A673 (cell line): ENCODE measurements at regions not wholly inside any gene's neighbourhood (a gene's known extent, or its start where the extent isn't known, plus 50 kb on each side); places are given as distances from the start of the nearest gene placed in this dataset.

Source experiments
- BruUV-seq: library from RNA; stranded (reverse); fragments of 400-500 nt; replicated peaks from 2 replicates; lab custom pipeline; 2021; lab: Mats Ljungman, UMichigan
- CTCF ChIA-PET: fragments of 300-600 bp; sonication (Branson Sonifier 250); formaldehyde crosslinking; loops from one replicate; lab custom pipeline; 2022; ENCODE audit warnings: antibody characterized with exemption; lab: Charles Lee
- POLR2A ChIA-PET: fragments of 300-600 bp; sonication (Branson Sonifier 250); formaldehyde crosslinking; loops from one replicate; lab custom pipeline; 2022; ENCODE audit warnings: antibody characterized with exemption; ENCODE audit not compliant: low non-redundant PET; lab: Charles Lee
- DNase-seq: peaks from one replicate; pipeline ENCODE4 v3.0.0-alpha.2; 2015; ENCODE audit warnings: low spot score
- H3K27ac ChIP-seq: fragments of 200-600 bp; sonication (generic); 2 replicates; pipeline ENCODE4 v1.5.1; 2016; ENCODE audit warnings: mixed run types, low read depth, mild to moderate bottlenecking, mixed read lengths, antibody characterized with exemption, low read length; ENCODE audit not compliant: poor library complexity, severe bottlenecking
- H3K27me3 ChIP-seq: fragments of 200-600 bp; sonication (generic); replicated peaks from 2 replicates; pipeline ENCODE4 v1.6.1; 2017; ENCODE audit warnings: mixed run types, low read depth, mild to moderate bottlenecking, mixed read lengths, antibody characterized with exemption, low read length; ENCODE audit not compliant: insufficient read depth, poor library complexity
- H3K36me3 ChIP-seq: fragments of 200-600 bp; sonication (generic); 2 replicates; pipeline ENCODE4 v1.6.1; 2016; ENCODE audit warnings: mixed run types, mild to moderate bottlenecking, mixed read lengths, antibody characterized with exemption, low read length; ENCODE audit not compliant: insufficient read depth, poor library complexity, severe bottlenecking
- H3K4me1 ChIP-seq: fragments of 200-600 bp; sonication (generic); 2 replicates; pipeline ENCODE4 v1.6.1; 2017; ENCODE audit warnings: mixed run types, mild to moderate bottlenecking, mixed read lengths, antibody characterized with exemption, low read length; ENCODE audit not compliant: insufficient read depth, poor library complexity, severe bottlenecking
- H3K4me3 ChIP-seq: fragments of 200-600 bp; sonication (generic); 2 replicates; pipeline ENCODE4 v1.5.1; 2016; ENCODE audit warnings: low read depth, mixed run types, mild to moderate bottlenecking, mixed read lengths, low read length; ENCODE audit not compliant: poor library complexity, severe bottlenecking
- H3K9me3 ChIP-seq: fragments of 200-600 bp; sonication (generic); 2 replicates; pipeline ENCODE4 v1.6.1; 2016; ENCODE audit warnings: mixed run types, low read depth, mild to moderate bottlenecking, mixed read lengths, antibody characterized with exemption, low read length; ENCODE audit not compliant: poor library complexity, severe bottlenecking
- CTCF ChIP-seq: fragments of 300-800, 200-600 bp; sonication (generic); conservative IDR thresholded peaks from 2 replicates; pipeline ENCODE4 v1.5.1; 2017; ENCODE audit warnings: low read depth, mild to moderate bottlenecking, antibody characterized with exemption, low read length, moderate library complexity, mixed read lengths
- EZH2 ChIP-seq: fragments of 200-600 bp; sonication (generic); IDR thresholded peaks from 2 replicates; pipeline ENCODE4 v1.6.1; 2017; ENCODE audit warnings: borderline replicate concordance, low read depth, mild to moderate bottlenecking, mixed read lengths, antibody characterized with exemption, low read length; ENCODE audit not compliant: poor library complexity, severe bottlenecking
- intact Hi-C: fragments of 100-400 bp; cut with micrococcal nuclease; formaldehyde crosslinking; loops from one replicate; pipeline ENCODE4 v1.10.0; 2022; ENCODE audit not compliant: unreplicated experiment

- intact Hi-C loops, result no loop called here
- Histone ChIP-seq H3K36me3 (no peaks in the 10 kb centered on the region), H3K4me1 (no peaks in the 10 kb centered on the region), H3K27ac (no peak overlapping the region), H3K9me3 (peaks cover 4% of the 10 kb centered on the region), H3K27me3 (no peaks in the 10 kb centered on the region), H3K4me3 (no peak overlapping the region)
- TF ChIP-seq EZH2, result no peak
- TF ChIP-seq CTCF, result no peak
- no TSS peak for BruUV-seq
- DNase-seq, result no peak
- CTCF ChIA-PET, result no interaction called here
- POLR2A ChIA-PET, result no interaction called here
Observed at GRCh38 chr12:60724475-60724874, 1128.6 kb downstream of the SLC16A7 start.

GRCh38 chr12:60724984-60725383, 1129.2 kb downstream of the SLC16A7 start:
- Histone ChIP-seq H3K27ac (no peak overlapping the region), H3K4me1 (no peaks in the 10 kb centered on the region), H3K9me3 (peaks cover 4% of the 10 kb centered on the region), H3K27me3 (no peaks in the 10 kb centered on the region), H3K4me3 (no peak overlapping the region), H3K36me3 (no peaks in the 10 kb centered on the region)
- no TSS peak for BruUV-seq
- no peak for DNase-seq
- ChIA-PET CTCF (no interaction called here), POLR2A (no interaction called here)
- no peak for TF ChIP-seq CTCF
- no peak for TF ChIP-seq EZH2
- intact Hi-C loops, result no loop called here

- BruUV-seq, result no TSS peak
- intact Hi-C loops, result no loop called here
- H3K4me1 ChIP-seq, result no peaks in the 10 kb centered on the region
- POLR2A ChIA-PET, result no interaction called here
- no peak overlapping the region for H3K27ac ChIP-seq
- no peak for DNase-seq
- H3K4me3 ChIP-seq, result no peak overlapping the region
- no peaks in the 10 kb centered on the region for H3K9me3 ChIP-seq
- H3K36me3 ChIP-seq, result no peaks in the 10 kb centered on the region
- CTCF ChIA-PET, result no interaction called here
- H3K27me3 ChIP-seq, result no peaks in the 10 kb centered on the region
- TF ChIP-seq EZH2 (no peak), CTCF (no peak)
Observed at GRCh38 chr12:60752589-60752988, 1156.8 kb downstream of the SLC16A7 start.
